ENCODE measurements at regions not wholly inside any gene's neighbourhood (a gene's known extent, or its start where the extent isn't known, plus 50 kb on each side); places are given as distances from the start of the nearest gene placed in this dataset.

GRCh38 chr18:64850791-64851190 lies 701.9 kb upstream of the LINC00305 start:
- peaks cover 3% of the 10 kb centered on the region; the same call in 1 of the 2 replicates for H3K9me2 ChIP-seq (ENCODE audit: insufficient read depth)
- no peak overlapping the region for H3K9ac ChIP-seq
- H3K79me2 ChIP-seq (ENCODE audit: insufficient read depth), result no peaks in the 10 kb centered on the region
- no peak overlapping the region for H3K4me2 ChIP-seq (ENCODE audit: unreplicated experiment)
- no peak overlapping the region for H3K4me3 ChIP-seq
- no peaks in the 10 kb centered on the region for H3K4me1 ChIP-seq (ENCODE audit: insufficient read depth)
- no peak for TF ChIP-seq EZH2 (IDR thresholded peaks at IDR 0.05; ENCODE audit: insufficient read depth, poor library complexity, severe bottlenecking)
- TF ChIP-seq EZH2phosphoT487 (IDR thresholded peaks at IDR 0.05; ENCODE audit: insufficient read depth, low read depth), result no peak
- H2AFZ ChIP-seq, result no peak overlapping the region
- in situ Hi-C loops (cut with MboI), result no loop called here
- H3K27me3 ChIP-seq (replicated peaks; ENCODE audit: insufficient read depth), result no peaks in the 10 kb centered on the region
- no peaks in the 10 kb centered on the region for H3F3A ChIP-seq (ENCODE audit: insufficient read depth)
- no peak for DNase-seq
- no peaks in the 10 kb centered on the region for H3K9me3 ChIP-seq (ENCODE audit: low read depth)
- WGBS, 2 experiments (ENCODE audit: low coverage in 1 of 2, low lambda C conversion rate in 2 of 2, missing lambda C conversion rate in 2 of 2), result 0 to 4% methylated on average over 1 of the region's 1 CpG
- H3K27ac ChIP-seq, result no peak overlapping the region
- no peaks in the 10 kb centered on the region for H3K36me3 ChIP-seq (ENCODE audit: low read depth)
- H4K20me1 ChIP-seq (ENCODE audit: insufficient read depth), result no peaks in the 10 kb centered on the region

- no peaks in the 10 kb centered on the region for H3K4me1 ChIP-seq (ENCODE audit: insufficient read depth)
- H3K4me2 ChIP-seq (ENCODE audit: unreplicated experiment), result no peak overlapping the region
- TF ChIP-seq EZH2 (IDR thresholded peaks at IDR 0.05; ENCODE audit: insufficient read depth, poor library complexity, severe bottlenecking), result no peak
- TF ChIP-seq EZH2phosphoT487 (IDR thresholded peaks at IDR 0.05; ENCODE audit: insufficient read depth, low read depth), result no peak
- no peak overlapping the region for H3K9ac ChIP-seq
- no peaks in the 10 kb centered on the region for H3K27me3 ChIP-seq (replicated peaks; ENCODE audit: insufficient read depth)
- H2AFZ ChIP-seq, result no peak overlapping the region
- no peaks in the 10 kb centered on the region for H4K20me1 ChIP-seq (ENCODE audit: insufficient read depth)
- H3K9me3 ChIP-seq (ENCODE audit: low read depth), result no peaks in the 10 kb centered on the region
- no peaks in the 10 kb centered on the region for H3K9me2 ChIP-seq (ENCODE audit: insufficient read depth)
- in situ Hi-C loops (cut with MboI), result no loop called here
- WGBS, 2 experiments (ENCODE audit: low coverage in 1 of 2, low lambda C conversion rate in 2 of 2, missing lambda C conversion rate in 2 of 2), result 7 to 21% methylated on average over 2 of the region's 2 CpGs
- DNase-seq, result no peak
- H3K27ac ChIP-seq, result no peak overlapping the region
- no peak overlapping the region for H3K4me3 ChIP-seq
- no peaks in the 10 kb centered on the region for H3K36me3 ChIP-seq (ENCODE audit: low read depth)
- H3K79me2 ChIP-seq (ENCODE audit: insufficient read depth), result no peaks in the 10 kb centered on the region
- H3F3A ChIP-seq (ENCODE audit: insufficient read depth), result no peaks in the 10 kb centered on the region
These were observed 692.2 kb upstream of the LINC00305 start for GRCh38 chr18:64840911-64841701.

GRCh38 chr18:64810354-64810753 lies 661.5 kb upstream of the LINC00305 start:
- Histone ChIP-seq H3K9ac (no peak overlapping the region), H3K27ac (no peak overlapping the region), H3K79me2 (ENCODE audit: insufficient read depth) (no peaks in the 10 kb centered on the region), H3F3A (ENCODE audit: insufficient read depth) (no peaks in the 10 kb centered on the region), H3K9me2 (ENCODE audit: insufficient read depth) (no peaks in the 10 kb centered on the region), H4K20me1 (ENCODE audit: insufficient read depth) (no peaks in the 10 kb centered on the region), H3K4me1 (ENCODE audit: insufficient read depth) (no peaks in the 10 kb centered on the region), H3K27me3 (replicated peaks; ENCODE audit: insufficient read depth) (no peaks in the 10 kb centered on the region), H3K4me2 (ENCODE audit: unreplicated experiment) (no peak overlapping the region), H3K36me3 (ENCODE audit: low read depth) (no peaks in the 10 kb centered on the region), H3K4me3 (no peak overlapping the region), H2AFZ (no peak overlapping the region), H3K9me3 (ENCODE audit: low read depth) (no peaks in the 10 kb centered on the region)
- TF ChIP-seq EZH2phosphoT487 (IDR thresholded peaks at IDR 0.05; ENCODE audit: insufficient read depth, low read depth), result no peak
- no peak for TF ChIP-seq EZH2 (IDR thresholded peaks at IDR 0.05; ENCODE audit: insufficient read depth, poor library complexity, severe bottlenecking)
- in situ Hi-C loops (cut with MboI), result no loop called here
- WGBS, 2 experiments (ENCODE audit: low coverage in 1 of 2, low lambda C conversion rate in 2 of 2, missing lambda C conversion rate in 2 of 2), result 9 to 14% methylated on average over 3 of the region's 3 CpGs
- DNase-seq, result no peak

- in situ Hi-C loops (cut with MboI), result no loop called here
These were observed 660.9 kb upstream of the LINC00305 start for GRCh38 chr18:64809801-64810200.

More at GRCh38 chr18:64809801-64810200, 660.9 kb upstream of the LINC00305 start:
- no peak for DNase-seq
- Histone ChIP-seq H3K79me2 (ENCODE audit: insufficient read depth) (no peaks in the 10 kb centered on the region), H3K9me2 (ENCODE audit: insufficient read depth) (no peaks in the 10 kb centered on the region), H2AFZ (no peak overlapping the region), H3K4me1 (ENCODE audit: insufficient read depth) (no peaks in the 10 kb centered on the region), H3K36me3 (ENCODE audit: low read depth) (no peaks in the 10 kb centered on the region), H4K20me1 (ENCODE audit: insufficient read depth) (no peaks in the 10 kb centered on the region), H3K27me3 (replicated peaks; ENCODE audit: insufficient read depth) (no peaks in the 10 kb centered on the region), H3K27ac (no peak overlapping the region), H3K9me3 (ENCODE audit: low read depth) (no peaks in the 10 kb centered on the region), H3F3A (ENCODE audit: insufficient read depth) (no peaks in the 10 kb centered on the region), H3K9ac (no peak overlapping the region), H3K4me2 (ENCODE audit: unreplicated experiment) (no peak overlapping the region), H3K4me3 (no peak overlapping the region)
- TF ChIP-seq EZH2 (IDR thresholded peaks at IDR 0.05; ENCODE audit: insufficient read depth, poor library complexity, severe bottlenecking) (no peak), EZH2phosphoT487 (IDR thresholded peaks at IDR 0.05; ENCODE audit: insufficient read depth, low read depth) (no peak)
- WGBS, 2 experiments (ENCODE audit: low coverage in 1 of 2, low lambda C conversion rate in 2 of 2, missing lambda C conversion rate in 2 of 2), result 2 to 5% methylated on average over 5 of the region's 5 CpGs

All from GM23248 (cell line).